HCT116 (cell line): ENCODE measurements at regions not wholly inside any gene's neighbourhood (a gene's known extent, or its start where the extent isn't known, plus 50 kb on each side); places are given as distances from the start of the nearest gene placed in this dataset.

ENCODE experiments used
- ATAC-seq: fragments of 200-7000 bp; cut with Tn5 transposase; 2 replicates; pipeline ENCODE4 v1.9.1; 2020; ENCODE audit warnings: mild to moderate bottlenecking, moderate library complexity
- BruUV-seq: library from RNA; stranded (reverse); fragments of 400-500 nt; replicated peaks from 2 replicates; lab custom pipeline; 2021; lab: Mats Ljungman, UMichigan
- CTCF ChIA-PET: fragments of 300-600 bp; sonication (Branson Sonifier 250); formaldehyde crosslinking; loops from one replicate; lab custom pipeline; 2021; ENCODE audit warnings: antibody characterized with exemption; lab: Charles Lee
- POLR2A ChIA-PET: fragments of 300-600, 350-600 bp; sonication (Branson Sonifier 250); formaldehyde crosslinking; loops from one replicate; lab custom pipeline; 2021; ENCODE audit warnings: antibody characterized with exemption; lab: Charles Lee
- RAD21 ChIA-PET, 2 experiments: fragments of 300-600 bp; sonication (Branson Sonifier 250); formaldehyde crosslinking; loops; one replicate each; lab custom pipeline; 2023; ENCODE audit warnings: low total read pairs in 2 of 2; ENCODE audit not compliant: uncharacterized antibody in 2 of 2, unreplicated experiment in 2 of 2, low non-redundant PET in 1 of 2; lab: Charles Lee
- DNase-seq: peaks from one replicate; pipeline ENCODE4 v3.0.0-alpha.2; 2010; ENCODE audit warnings: low read depth, low spot score
- H2AFZ ChIP-seq: fragments of 200-600 bp; shearing (Covaris generic), sonication (generic); 2 replicates; pipeline ENCODE4 v1.6.1; 2017; ENCODE audit warnings: low read depth, mixed run types, mixed read lengths, antibody characterized with exemption, low read length; ENCODE audit not compliant: poor library complexity, severe bottlenecking
- H3K27ac ChIP-seq: 2 replicates; pipeline ENCODE4 v1.5.1; 2012; ENCODE audit warnings: low read depth, low read length
- H3K27me3 ChIP-seq: fragments of 200-600 bp; sonication (generic); 2 replicates; pipeline ENCODE4 v1.6.1; 2016; ENCODE audit warnings: mixed run types, low read length, mixed read lengths; ENCODE audit not compliant: insufficient read depth
- H3K36me3 ChIP-seq, 2 experiments: fragments of 200-500 bp in 1 of 2; fragments of 200-600 bp in 1 of 2; sonication (Bioruptor generic) in 1 of 2; sonication (generic) in 1 of 2; 2 replicates each; pipeline versions ENCODE4 v1.5.1 to v1.6.1; 2014 to 2016; ENCODE audit warnings: low read length in 2 of 2, inconsistent platforms in 1 of 2, mixed read lengths in 1 of 2, mixed run types in 1 of 2; ENCODE audit not compliant: insufficient read depth in 2 of 2, control insufficient read depth in 1 of 2
- H3K4me1 ChIP-seq, 2 experiments: fragments of 200-600 bp in 1 of 2; sonication (generic) in 1 of 2; 2 replicates each; pipeline versions ENCODE4 v1.5.1 to v1.6.1; 2012 to 2017; ENCODE audit warnings: low read length in 2 of 2, inconsistent platforms in 1 of 2, mild to moderate bottlenecking in 1 of 2, mixed read lengths in 1 of 2, mixed run types in 1 of 2, moderate library complexity in 1 of 2; ENCODE audit not compliant: insufficient read depth in 2 of 2, control insufficient read depth in 1 of 2
- H3K4me2 ChIP-seq: fragments of 200-600 bp; sonication (generic); 2 replicates; pipeline ENCODE4 v1.6.1; 2017; ENCODE audit warnings: mixed run types, low read length, mixed read lengths
- H3K4me3 ChIP-seq, 2 experiments: fragments of 200-600 bp in 1 of 2; sonication (generic) in 1 of 2; replicated peaks in 1 of 2; 2 replicates each; pipeline ENCODE4 v1.5.1; 2011 to 2016; ENCODE audit warnings: low read length in 2 of 2, control low read depth in 1 of 2, low read depth in 1 of 2, mild to moderate bottlenecking in 1 of 2, mixed read lengths in 1 of 2, mixed run types in 1 of 2
- H3K79me2 ChIP-seq: fragments of 200-600 bp; sonication (generic); 2 replicates; pipeline ENCODE4 v1.6.1; 2017; ENCODE audit warnings: mild to moderate bottlenecking, mixed run types, low read length, moderate library complexity, mixed read lengths; ENCODE audit not compliant: insufficient read depth
- H3K9ac ChIP-seq: fragments of 200-600 bp; sonication (generic); 2 replicates; pipeline ENCODE4 v1.6.1; 2016; ENCODE audit warnings: low read length, mixed read lengths
- H3K9me2 ChIP-seq: fragments of 200-600 bp; sonication (generic), shearing (Covaris generic); 2 replicates; pipeline ENCODE4 v1.6.1; 2017; ENCODE audit warnings: mixed run types, mild to moderate bottlenecking, moderate library complexity; ENCODE audit not compliant: insufficient read depth
- H3K9me3 ChIP-seq, 2 experiments: fragments of 200-500 bp in 1 of 2; fragments of 200-600 bp in 1 of 2; sonication (Bioruptor generic) in 1 of 2; sonication (generic) in 1 of 2; 2 replicates each; pipeline ENCODE4 v1.6.1; 2014 to 2017; ENCODE audit warnings: low read length in 2 of 2, mixed read lengths in 2 of 2, inconsistent platforms in 1 of 2, low read depth in 1 of 2, mild to moderate bottlenecking in 1 of 2, mixed run types in 1 of 2, moderate library complexity in 1 of 2; ENCODE audit not compliant: control insufficient read depth in 1 of 2, insufficient read depth in 1 of 2
- H4K20me1 ChIP-seq: fragments of 200-600 bp; sonication (generic), shearing (Covaris generic); 2 replicates; pipeline ENCODE4 v1.6.1; 2017; ENCODE audit warnings: mixed run types, mild to moderate bottlenecking, moderate library complexity; ENCODE audit not compliant: insufficient read depth
- CBX3 ChIP-seq: IDR thresholded peaks from 2 replicates; pipeline ENCODE4 v1.6.1; 2012; ENCODE audit warnings: low read depth
- ELF1 ChIP-seq: IDR thresholded peaks from 2 replicates; pipeline ENCODE4 v1.6.1; 2012; ENCODE audit warnings: low read depth, borderline replicate concordance
- EZH2 ChIP-seq: fragments of 200-600 bp; sonication (generic); IDR thresholded peaks from 2 replicates; pipeline ENCODE4 v1.6.1; 2017; ENCODE audit warnings: antibody characterized with exemption, mixed run types
- EZH2phosphoT487 ChIP-seq: fragments of 200-600 bp; IDR thresholded peaks from 2 replicates; pipeline ENCODE4 v1.6.1; 2018; ENCODE audit warnings: antibody characterized with exemption, borderline replicate concordance
- JUND ChIP-seq: IDR thresholded peaks from 2 replicates; pipeline ENCODE4 v1.6.1; 2012
- POLR2A ChIP-seq: IDR thresholded peaks from 2 replicates; pipeline ENCODE4 v1.7.0; 2011; ENCODE audit warnings: borderline replicate concordance; ENCODE audit not compliant: insufficient read depth, insufficient read length; ENCODE audit errors: extremely low read depth
- RAD21 ChIP-seq: IDR thresholded peaks from 2 replicates; pipeline ENCODE4 v1.6.1; 2012; ENCODE audit warnings: low read depth, mild to moderate bottlenecking
- SIN3A ChIP-seq: IDR thresholded peaks from 2 replicates; pipeline ENCODE4 v1.6.1; 2012; ENCODE audit warnings: low read depth
- SRF ChIP-seq: IDR thresholded peaks from 2 replicates; pipeline ENCODE4 v1.6.1; 2012; ENCODE audit warnings: low read depth
- YY1 ChIP-seq: IDR thresholded peaks from 2 replicates; pipeline ENCODE4 v1.6.1; 2011; ENCODE audit warnings: low read length, low read depth, moderate library complexity, mild to moderate bottlenecking; ENCODE audit not compliant: insufficient replicate concordance; ENCODE audit errors: extremely low read depth
- ZFX ChIP-seq: fragments of 450-650 bp; IDR thresholded peaks from 2 replicates; pipeline ENCODE4 v1.6.1; 2017
- ZNF274 ChIP-seq: fragments of 200-500 bp; sonication (Bioruptor generic); IDR thresholded peaks from 2 replicates; pipeline ENCODE4 v1.6.1; 2014; ENCODE audit warnings: mild to moderate bottlenecking, low read depth, low read length, inconsistent platforms
- intact Hi-C: fragments of 100-400 bp; cut with micrococcal nuclease; formaldehyde crosslinking; loops from 2 replicates; pipeline ENCODE4 v1.10.0; 2022
- TF ChIP-seq, protein P1 (sequence below): IDR thresholded peaks from 2 replicates; pipeline ENCODE4 v1.6.1; 2012; ENCODE audit warnings: low read depth
- TF ChIP-seq, protein P2 (sequence below), 3 experiments: fragments of 200-600 bp in 1 of 3; sonication (generic) in 1 of 3; IDR thresholded peaks in 2 of 3; conservative IDR thresholded peaks in 1 of 3; 2 replicates each; pipeline ENCODE4 v1.5.1; 2012 to 2017; ENCODE audit warnings: low read depth in 2 of 3, low read length in 2 of 3, antibody characterized with exemption in 1 of 3, borderline replicate concordance in 1 of 3, control low read depth in 1 of 3, mild to moderate bottlenecking in 1 of 3, mixed read lengths in 1 of 3, mixed run types in 1 of 3, moderate library complexity in 1 of 3; ENCODE audit not compliant: insufficient read depth in 1 of 3
- TF ChIP-seq, protein P3 (sequence below): IDR thresholded peaks from 2 replicates; pipeline ENCODE4 v1.6.1; 2012

DNA sequence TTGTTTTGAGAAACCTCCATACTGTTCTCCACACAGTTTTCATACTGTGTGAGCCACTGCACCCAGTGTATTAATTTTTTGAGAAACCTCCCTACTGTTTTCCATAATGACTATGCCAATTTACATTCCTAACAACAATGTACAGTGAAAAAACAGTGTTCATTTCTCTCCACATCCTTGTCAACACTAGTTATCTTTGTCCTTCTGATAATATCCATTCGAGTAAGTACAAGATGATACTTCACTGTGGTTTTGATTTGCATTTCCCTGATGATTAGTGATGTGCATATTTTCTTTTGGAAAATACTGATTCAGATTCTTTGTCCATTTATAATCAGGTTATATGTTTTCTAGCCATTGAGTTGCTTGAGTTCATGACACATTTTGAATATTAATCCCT is 462.0 kb downstream of the CDH11 start:
- intact Hi-C loops = no loop called here
- CTCF ChIA-PET = no interaction called here
- no peak overlapping the region for H3K27ac ChIP-seq
- ATAC-seq (no peak), DNase-seq (no peak)
- peaks cover 4 to 18% of the 10 kb centered on the region in 2 experiments; a peak in 2 of 4 replicates for H3K9me3 ChIP-seq
- TF ChIP-seq, protein P1, sequence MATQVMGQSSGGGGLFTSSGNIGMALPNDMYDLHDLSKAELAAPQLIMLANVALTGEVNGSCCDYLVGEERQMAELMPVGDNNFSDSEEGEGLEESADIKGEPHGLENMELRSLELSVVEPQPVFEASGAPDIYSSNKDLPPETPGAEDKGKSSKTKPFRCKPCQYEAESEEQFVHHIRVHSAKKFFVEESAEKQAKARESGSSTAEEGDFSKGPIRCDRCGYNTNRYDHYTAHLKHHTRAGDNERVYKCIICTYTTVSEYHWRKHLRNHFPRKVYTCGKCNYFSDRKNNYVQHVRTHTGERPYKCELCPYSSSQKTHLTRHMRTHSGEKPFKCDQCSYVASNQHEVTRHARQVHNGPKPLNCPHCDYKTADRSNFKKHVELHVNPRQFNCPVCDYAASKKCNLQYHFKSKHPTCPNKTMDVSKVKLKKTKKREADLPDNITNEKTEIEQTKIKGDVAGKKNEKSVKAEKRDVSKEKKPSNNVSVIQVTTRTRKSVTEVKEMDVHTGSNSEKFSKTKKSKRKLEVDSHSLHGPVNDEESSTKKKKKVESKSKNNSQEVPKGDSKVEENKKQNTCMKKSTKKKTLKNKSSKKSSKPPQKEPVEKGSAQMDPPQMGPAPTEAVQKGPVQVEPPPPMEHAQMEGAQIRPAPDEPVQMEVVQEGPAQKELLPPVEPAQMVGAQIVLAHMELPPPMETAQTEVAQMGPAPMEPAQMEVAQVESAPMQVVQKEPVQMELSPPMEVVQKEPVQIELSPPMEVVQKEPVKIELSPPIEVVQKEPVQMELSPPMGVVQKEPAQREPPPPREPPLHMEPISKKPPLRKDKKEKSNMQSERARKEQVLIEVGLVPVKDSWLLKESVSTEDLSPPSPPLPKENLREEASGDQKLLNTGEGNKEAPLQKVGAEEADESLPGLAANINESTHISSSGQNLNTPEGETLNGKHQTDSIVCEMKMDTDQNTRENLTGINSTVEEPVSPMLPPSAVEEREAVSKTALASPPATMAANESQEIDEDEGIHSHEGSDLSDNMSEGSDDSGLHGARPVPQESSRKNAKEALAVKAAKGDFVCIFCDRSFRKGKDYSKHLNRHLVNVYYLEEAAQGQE = no peak
- TF ChIP-seq ZNF274 = no peak
- TF ChIP-seq SRF = no peak
- TF ChIP-seq, protein P2, sequence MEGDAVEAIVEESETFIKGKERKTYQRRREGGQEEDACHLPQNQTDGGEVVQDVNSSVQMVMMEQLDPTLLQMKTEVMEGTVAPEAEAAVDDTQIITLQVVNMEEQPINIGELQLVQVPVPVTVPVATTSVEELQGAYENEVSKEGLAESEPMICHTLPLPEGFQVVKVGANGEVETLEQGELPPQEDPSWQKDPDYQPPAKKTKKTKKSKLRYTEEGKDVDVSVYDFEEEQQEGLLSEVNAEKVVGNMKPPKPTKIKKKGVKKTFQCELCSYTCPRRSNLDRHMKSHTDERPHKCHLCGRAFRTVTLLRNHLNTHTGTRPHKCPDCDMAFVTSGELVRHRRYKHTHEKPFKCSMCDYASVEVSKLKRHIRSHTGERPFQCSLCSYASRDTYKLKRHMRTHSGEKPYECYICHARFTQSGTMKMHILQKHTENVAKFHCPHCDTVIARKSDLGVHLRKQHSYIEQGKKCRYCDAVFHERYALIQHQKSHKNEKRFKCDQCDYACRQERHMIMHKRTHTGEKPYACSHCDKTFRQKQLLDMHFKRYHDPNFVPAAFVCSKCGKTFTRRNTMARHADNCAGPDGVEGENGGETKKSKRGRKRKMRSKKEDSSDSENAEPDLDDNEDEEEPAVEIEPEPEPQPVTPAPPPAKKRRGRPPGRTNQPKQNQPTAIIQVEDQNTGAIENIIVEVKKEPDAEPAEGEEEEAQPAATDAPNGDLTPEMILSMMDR (IDR thresholded peaks at IDR 0.05 in 2 of 3, conservative IDR thresholded peaks at IDR 0.05 in 1 of 3; ENCODE audit: borderline replicate concordance in 1 of 3, insufficient read depth in 1 of 3, low read depth in 2 of 3, low read length in 2 of 3) = no peak
- no peak for TF ChIP-seq ELF1
- TF ChIP-seq YY1 = no peak
- TF ChIP-seq, protein P3, sequence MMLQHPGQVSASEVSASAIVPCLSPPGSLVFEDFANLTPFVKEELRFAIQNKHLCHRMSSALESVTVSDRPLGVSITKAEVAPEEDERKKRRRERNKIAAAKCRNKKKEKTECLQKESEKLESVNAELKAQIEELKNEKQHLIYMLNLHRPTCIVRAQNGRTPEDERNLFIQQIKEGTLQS = no peak
- no peak for TF ChIP-seq POLR2A
- TF ChIP-seq SIN3A = no peak
- TF ChIP-seq EZH2phosphoT487 = no peak
- TF ChIP-seq EZH2 = no peak
- TF ChIP-seq ZFX = no peak
- no peak for TF ChIP-seq RAD21
- no peak for TF ChIP-seq CBX3
- TF ChIP-seq JUND = no peak
- H4K20me1 ChIP-seq = no peaks in the 10 kb centered on the region
- POLR2A ChIA-PET = no interaction called here
- BruUV-seq = no TSS peak
- H3K27me3 ChIP-seq = no peaks in the 10 kb centered on the region
- H3K4me3 ChIP-seq = no peak overlapping the region
- no peak overlapping the region for H2AFZ ChIP-seq
- H3K9ac ChIP-seq = no peak overlapping the region
- no peaks in the 10 kb centered on the region for H3K9me2 ChIP-seq
- no peaks in the 10 kb centered on the region for H3K79me2 ChIP-seq
- H3K4me1 ChIP-seq = no peaks in the 10 kb centered on the region
- no peaks in the 10 kb centered on the region for H3K36me3 ChIP-seq
- H3K4me2 ChIP-seq = no peak overlapping the region
- RAD21 ChIA-PET = no interaction called here
